ENCODE measurements at regions not wholly inside any gene's neighbourhood (a gene's known extent, or its start where the extent isn't known, plus 50 kb on each side); places are given as distances from the start of the nearest gene placed in this dataset.

- no peak for TF ChIP-seq EZH2phosphoT487 (IDR thresholded peaks at IDR 0.05; ENCODE audit: low read length)
- TF ChIP-seq, protein P1, sequence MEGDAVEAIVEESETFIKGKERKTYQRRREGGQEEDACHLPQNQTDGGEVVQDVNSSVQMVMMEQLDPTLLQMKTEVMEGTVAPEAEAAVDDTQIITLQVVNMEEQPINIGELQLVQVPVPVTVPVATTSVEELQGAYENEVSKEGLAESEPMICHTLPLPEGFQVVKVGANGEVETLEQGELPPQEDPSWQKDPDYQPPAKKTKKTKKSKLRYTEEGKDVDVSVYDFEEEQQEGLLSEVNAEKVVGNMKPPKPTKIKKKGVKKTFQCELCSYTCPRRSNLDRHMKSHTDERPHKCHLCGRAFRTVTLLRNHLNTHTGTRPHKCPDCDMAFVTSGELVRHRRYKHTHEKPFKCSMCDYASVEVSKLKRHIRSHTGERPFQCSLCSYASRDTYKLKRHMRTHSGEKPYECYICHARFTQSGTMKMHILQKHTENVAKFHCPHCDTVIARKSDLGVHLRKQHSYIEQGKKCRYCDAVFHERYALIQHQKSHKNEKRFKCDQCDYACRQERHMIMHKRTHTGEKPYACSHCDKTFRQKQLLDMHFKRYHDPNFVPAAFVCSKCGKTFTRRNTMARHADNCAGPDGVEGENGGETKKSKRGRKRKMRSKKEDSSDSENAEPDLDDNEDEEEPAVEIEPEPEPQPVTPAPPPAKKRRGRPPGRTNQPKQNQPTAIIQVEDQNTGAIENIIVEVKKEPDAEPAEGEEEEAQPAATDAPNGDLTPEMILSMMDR (IDR thresholded peaks at IDR 0.05; ENCODE audit: low read length): no peak
- no peak for TF ChIP-seq EZH2 (optimal IDR thresholded peaks at IDR 0.05; ENCODE audit: low read depth, low read length)
- H3K4me2 ChIP-seq (ENCODE audit: low read depth, low read length): no peak overlapping the region
Observed at GRCh38 chr1:192869308-192869940, 60.6 kb downstream of the RGS2 start.

DNA sequence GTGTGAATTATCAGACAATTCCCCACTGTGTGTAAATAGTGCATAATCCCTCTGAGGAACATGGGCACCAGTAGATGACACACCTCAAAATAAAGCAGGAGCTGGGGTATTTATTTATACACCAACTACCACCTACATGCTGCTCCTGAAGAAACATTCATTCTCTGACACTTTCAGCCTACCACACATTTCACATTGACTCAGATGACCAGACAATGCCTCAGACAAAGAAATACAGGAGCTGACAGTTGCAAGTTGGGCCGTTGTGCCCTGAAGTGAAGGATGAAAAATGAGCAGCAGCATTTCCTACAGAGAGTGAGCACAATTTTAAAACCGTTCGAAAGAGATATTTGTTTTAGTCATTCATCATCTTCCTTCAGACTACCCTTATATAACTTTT is 63.2 kb downstream of the RGS2 start:
- Histone ChIP-seq H3K4me3 (ENCODE audit: low read length) (no peak overlapping the region), H3K4me2 (ENCODE audit: low read depth, low read length) (no peak overlapping the region), H3K36me3 (replicated peaks; ENCODE audit: insufficient read depth, low read length) (no peaks in the 10 kb centered on the region), H3K79me2 (ENCODE audit: low read length) (no peaks in the 10 kb centered on the region), H3K9ac (ENCODE audit: low read length) (no peak overlapping the region), H3K9me2 (replicated peaks; ENCODE audit: insufficient read depth, low read length) (no peaks in the 10 kb centered on the region), H3K27me3 (replicated peaks; ENCODE audit: insufficient read depth, low read length) (no peaks in the 10 kb centered on the region), H3K9me3 (replicated peaks; ENCODE audit: insufficient read depth, low read length) (no peaks in the 10 kb centered on the region), H3F3A (ENCODE audit: insufficient read depth, low read length) (no peaks in the 10 kb centered on the region), H2AFZ (ENCODE audit: low read length) (no peak overlapping the region), H4K20me1 (ENCODE audit: insufficient read depth, low read length) (no peaks in the 10 kb centered on the region), H3K4me1 (ENCODE audit: low read length) (no peaks in the 10 kb centered on the region), H3K27ac (ENCODE audit: low read length) (no peak overlapping the region)
- TF ChIP-seq, protein P1 (IDR thresholded peaks at IDR 0.05; ENCODE audit: low read length): no peak
- no peak for TF ChIP-seq EZH2phosphoT487 (IDR thresholded peaks at IDR 0.05; ENCODE audit: low read length)
- no peak for TF ChIP-seq EZH2 (optimal IDR thresholded peaks at IDR 0.05; ENCODE audit: low read depth, low read length)
- DNase-seq: no peak

More at GRCh38 chr1:192869308-192869940, 60.6 kb downstream of the RGS2 start:
- H3K9me3 ChIP-seq (replicated peaks; ENCODE audit: insufficient read depth, low read length): no peaks in the 10 kb centered on the region
- H3K9ac ChIP-seq (ENCODE audit: low read length): no peak overlapping the region
- H3K27me3 ChIP-seq (replicated peaks; ENCODE audit: insufficient read depth, low read length): no peaks in the 10 kb centered on the region
- no peaks in the 10 kb centered on the region for H3K36me3 ChIP-seq (replicated peaks; ENCODE audit: insufficient read depth, low read length)
- H3K79me2 ChIP-seq (ENCODE audit: low read length): no peaks in the 10 kb centered on the region
- no peak overlapping the region for H3K27ac ChIP-seq (ENCODE audit: low read length)
- H3K4me3 ChIP-seq (ENCODE audit: low read length): no peak overlapping the region
- DNase-seq: no peak
- no peaks in the 10 kb centered on the region for H3K9me2 ChIP-seq (replicated peaks; ENCODE audit: insufficient read depth, low read length)
- H4K20me1 ChIP-seq (ENCODE audit: insufficient read depth, low read length): no peaks in the 10 kb centered on the region
- no peaks in the 10 kb centered on the region for H3K4me1 ChIP-seq (ENCODE audit: low read length)
- no peak overlapping the region for H2AFZ ChIP-seq (ENCODE audit: low read length)
- H3F3A ChIP-seq (ENCODE audit: insufficient read depth, low read length): no peaks in the 10 kb centered on the region

DNA sequence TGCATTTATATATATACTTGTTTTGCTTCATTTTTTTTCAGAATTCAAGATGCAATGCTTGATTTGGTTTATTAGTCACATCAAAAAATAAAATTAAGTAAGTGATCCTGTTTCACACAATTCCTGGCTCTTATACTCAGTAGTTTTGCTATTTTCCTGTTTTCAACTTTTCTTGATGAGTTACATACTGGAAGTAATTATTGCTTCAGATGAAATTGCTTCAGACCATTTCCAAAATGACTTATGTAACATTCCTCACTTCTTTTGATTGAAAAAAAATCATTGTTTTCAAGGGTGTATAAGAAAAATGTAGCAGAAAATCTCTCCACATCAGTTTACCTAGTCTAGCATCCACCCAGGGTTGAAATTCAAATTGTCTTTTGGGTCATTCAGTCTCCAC is 65.0 kb downstream of the RGS2 start:
- no peak for DNase-seq
- Histone ChIP-seq H3K4me2 (ENCODE audit: low read depth, low read length) (no peak overlapping the region), H3K27ac (ENCODE audit: low read length) (no peak overlapping the region), H2AFZ (ENCODE audit: low read length) (no peak overlapping the region), H3K9me2 (replicated peaks; ENCODE audit: insufficient read depth, low read length) (no peaks in the 10 kb centered on the region), H3K4me1 (ENCODE audit: low read length) (no peaks in the 10 kb centered on the region), H3K79me2 (ENCODE audit: low read length) (no peaks in the 10 kb centered on the region), H4K20me1 (ENCODE audit: insufficient read depth, low read length) (no peaks in the 10 kb centered on the region), H3K36me3 (replicated peaks; ENCODE audit: insufficient read depth, low read length) (no peaks in the 10 kb centered on the region), H3K9ac (ENCODE audit: low read length) (no peak overlapping the region), H3K27me3 (replicated peaks; ENCODE audit: insufficient read depth, low read length) (no peaks in the 10 kb centered on the region), H3F3A (ENCODE audit: insufficient read depth, low read length) (no peaks in the 10 kb centered on the region), H3K4me3 (ENCODE audit: low read length) (no peak overlapping the region), H3K9me3 (replicated peaks; ENCODE audit: insufficient read depth, low read length) (no peaks in the 10 kb centered on the region)
- TF ChIP-seq EZH2 (optimal IDR thresholded peaks at IDR 0.05; ENCODE audit: low read depth, low read length): no peak
- TF ChIP-seq, protein P1 (IDR thresholded peaks at IDR 0.05; ENCODE audit: low read length): no peak
- TF ChIP-seq EZH2phosphoT487 (IDR thresholded peaks at IDR 0.05; ENCODE audit: low read length): no peak
